H1 (cell line): ENCODE measurements at regions not wholly inside any gene's neighbourhood (a gene's known extent, or its start where the extent isn't known, plus 50 kb on each side); places are given as distances from the start of the nearest gene placed in this dataset.

Source experiments
- CTCF ChIA-PET: fragments of 300-600 bp; sonication (Branson Sonifier 250); formaldehyde crosslinking; loops from one replicate; lab custom pipeline; 2021; ENCODE audit not compliant: partially characterized antibody; lab: Charles Lee
- POLR2A ChIA-PET: fragments of 300-600 bp; sonication (Branson Sonifier 250); formaldehyde crosslinking; loops from one replicate; lab custom pipeline; 2021; ENCODE audit warnings: inconsistent platforms; ENCODE audit not compliant: partially characterized antibody; lab: Charles Lee
- DNase-seq, 2 experiments: peaks; one replicate each; pipeline versions ENCODE4 v3.0.0 to v3.0.0-alpha.2; 2010 to 2022; ENCODE audit warnings: low spot score in 2 of 2, low read depth in 1 of 2, mixed read lengths in 1 of 2
- FAIRE-seq: peaks from 2 replicates; lab custom pipeline; 2011; peaks lifted over from hg19 to GRCh38; lab: Jason Lieb, UNC
- H2AFZ ChIP-seq: 2 replicates; pipeline ENCODE4 v1.8.1; 2012; ENCODE audit warnings: low read length, inconsistent platforms
- H2AK5ac ChIP-seq: 2 replicates; pipeline ENCODE4 v1.6.1; 2013; ENCODE audit warnings: low read depth, low read length
- H2BK120ac ChIP-seq: replicated peaks from 2 replicates; pipeline ENCODE3; 2013; ENCODE audit warnings: low read depth, low read length, inconsistent platforms
- H2BK12ac ChIP-seq: 2 replicates; pipeline ENCODE4 v1.6.1; 2013; ENCODE audit warnings: low read depth, low read length
- H2BK15ac ChIP-seq: 2 replicates; pipeline ENCODE4 v1.6.1; 2013; ENCODE audit warnings: low read length
- H2BK20ac ChIP-seq: 2 replicates; pipeline ENCODE4 v1.6.1; 2013; ENCODE audit warnings: low read length
- H2BK5ac ChIP-seq: 2 replicates; pipeline ENCODE4 v1.6.1; 2013; ENCODE audit warnings: low read depth, low read length
- H3K14ac ChIP-seq: 2 replicates; pipeline ENCODE4 v1.6.1; 2013; ENCODE audit warnings: inconsistent platforms; ENCODE audit not compliant: insufficient read length
- H3K18ac ChIP-seq: 2 replicates; pipeline ENCODE4 v1.6.1; 2013; ENCODE audit warnings: low read length; ENCODE audit errors: extremely low read depth
- H3K23ac ChIP-seq: 2 replicates; pipeline ENCODE4 v1.6.1; 2013; ENCODE audit warnings: inconsistent platforms; ENCODE audit not compliant: insufficient read length
- H3K23me2 ChIP-seq: 2 replicates; pipeline ENCODE4 v1.6.1; 2013; ENCODE audit warnings: low read depth, low read length
- H3K27ac ChIP-seq: 2 replicates; pipeline ENCODE4 v1.6.1; 2011; ENCODE audit warnings: low read depth, low read length, inconsistent platforms
- H3K27me3 ChIP-seq, 4 experiments: replicated peaks in 1 of 4; 1 replicate in 1 of 4; 2 replicates in 3 of 4; pipeline versions ENCODE4 v1.6.1 to v1.8.1; 2011 to 2013; ENCODE audit warnings: low read length in 3 of 4, mild to moderate bottlenecking in 3 of 4, inconsistent platforms in 2 of 4, mixed read lengths in 2 of 4, moderate library complexity in 1 of 4; ENCODE audit not compliant: control insufficient read depth in 3 of 4, insufficient read depth in 3 of 4; ENCODE audit errors: extremely low read depth in 1 of 4
- H3K36me3 ChIP-seq, 4 experiments: 2 replicates each; pipeline versions ENCODE4 v1.6.1 to v1.8.1; 2011 to 2013; ENCODE audit warnings: mild to moderate bottlenecking in 4 of 4, low read length in 3 of 4, moderate library complexity in 2 of 4, control low read depth in 1 of 4, inconsistent platforms in 1 of 4; ENCODE audit not compliant: insufficient read depth in 4 of 4, control insufficient read depth in 2 of 4
- H3K4ac ChIP-seq: replicated peaks from 2 replicates; pipeline ENCODE3; 2013; ENCODE audit warnings: low read length, low read depth, mixed read lengths, inconsistent platforms; ENCODE audit not compliant: insufficient read length
- H3K4me1 ChIP-seq, 4 experiments: replicated peaks in 1 of 4; 1 replicate in 1 of 4; 2 replicates in 3 of 4; pipeline versions ENCODE4 v1.6.1 to v1.8.1; 2011 to 2013; ENCODE audit warnings: low read length in 3 of 4, inconsistent platforms in 2 of 4, mixed read lengths in 1 of 4; ENCODE audit not compliant: insufficient read depth in 4 of 4, control insufficient read depth in 3 of 4
- H3K4me2 ChIP-seq, 2 experiments: 2 replicates each; pipeline versions ENCODE4 v1.6.1 to v1.8.1; 2011 to 2013; ENCODE audit warnings: low read depth in 2 of 2, low read length in 2 of 2, control low read depth in 1 of 2, inconsistent platforms in 1 of 2, mild to moderate bottlenecking in 1 of 2; ENCODE audit not compliant: insufficient read depth in 1 of 2
- H3K4me3 ChIP-seq, 4 experiments: fragments of 200-600, 300-600 bp in 1 of 4; sonication (generic), shearing (Covaris generic), sonication (Bioruptor Twin) in 1 of 4; 2 replicates each; pipeline versions ENCODE4 v1.5.1 to v1.8.1; 2011 to 2016; ENCODE audit warnings: low read length in 4 of 4, low read depth in 3 of 4, control low read depth in 2 of 4, inconsistent platforms in 2 of 4, mild to moderate bottlenecking in 2 of 4, mixed read lengths in 1 of 4, moderate library complexity in 1 of 4; ENCODE audit not compliant: insufficient read depth in 2 of 4; ENCODE audit errors: extremely low read depth in 1 of 4
- H3K56ac ChIP-seq: replicated peaks from 2 replicates; pipeline ENCODE3; 2013; ENCODE audit warnings: low read depth, mild to moderate bottlenecking, mixed read lengths, low read length, inconsistent platforms; ENCODE audit not compliant: insufficient read length
- H3K79me1 ChIP-seq: 2 replicates; pipeline ENCODE4 v1.6.1; 2013; ENCODE audit warnings: low read depth, low read length, control low read depth
- H3K79me2 ChIP-seq, 2 experiments: 2 replicates each; pipeline versions ENCODE4 v1.6.1 to v1.8.1; 2012 to 2013; ENCODE audit warnings: low read length in 2 of 2, mild to moderate bottlenecking in 2 of 2, inconsistent platforms in 1 of 2; ENCODE audit not compliant: insufficient read depth in 2 of 2, control insufficient read depth in 1 of 2
- H3K9ac ChIP-seq, 4 experiments: replicated peaks in 1 of 4; 1 replicate in 1 of 4; 2 replicates in 3 of 4; pipeline versions ENCODE4 v1.6.1 to v1.8.1; 2011 to 2013; ENCODE audit warnings: low read depth in 3 of 4, low read length in 3 of 4, control low read depth in 2 of 4, mild to moderate bottlenecking in 2 of 4, moderate library complexity in 2 of 4, inconsistent platforms in 1 of 4; ENCODE audit errors: extremely low read depth in 1 of 4
- H3K9me3 ChIP-seq, 2 experiments: 2 replicates each; pipeline versions ENCODE4 v1.6.1 to v1.8.1; 2012 to 2013; ENCODE audit warnings: mild to moderate bottlenecking in 2 of 2, moderate library complexity in 2 of 2, control low read depth in 1 of 2, inconsistent platforms in 1 of 2, low read depth in 1 of 2, low read length in 1 of 2, mixed read lengths in 1 of 2; ENCODE audit not compliant: insufficient read depth in 2 of 2
- H4K20me1 ChIP-seq, 2 experiments: replicated peaks in 1 of 2; 2 replicates each; pipeline versions ENCODE3 to v1.8.1; 2011 to 2013; ENCODE audit warnings: inconsistent platforms in 2 of 2, low read length in 2 of 2, mild to moderate bottlenecking in 1 of 2; ENCODE audit not compliant: insufficient read depth in 2 of 2, control insufficient read depth in 1 of 2
- H4K5ac ChIP-seq: 2 replicates; pipeline ENCODE4 v1.6.1; 2013; ENCODE audit warnings: low read length, low read depth, mixed read lengths, inconsistent platforms; ENCODE audit not compliant: insufficient read length
- H4K8ac ChIP-seq: 2 replicates; pipeline ENCODE4 v1.8.0; 2013; ENCODE audit warnings: mild to moderate bottlenecking, moderate library complexity, low read length, inconsistent platforms; ENCODE audit not compliant: insufficient read depth; ENCODE audit errors: extremely low read depth
- H4K91ac ChIP-seq: replicated peaks from 2 replicates; pipeline ENCODE3; 2013; ENCODE audit warnings: low read length, mixed read lengths, inconsistent platforms; ENCODE audit not compliant: insufficient read length
- BACH1 ChIP-seq: IDR thresholded peaks from 2 replicates; pipeline ENCODE4 v1.6.1; 2012; ENCODE audit warnings: low read length, improper control_type of control experiment
- CHD1 ChIP-seq: IDR thresholded peaks from 2 replicates; pipeline ENCODE4 v1.6.1; 2012; ENCODE audit warnings: low read depth, low read length, improper control_type of control experiment
- CREB1 ChIP-seq: IDR thresholded peaks from 2 replicates; pipeline ENCODE4 v1.6.1; 2012; ENCODE audit warnings: inconsistent platforms
- EP300 ChIP-seq, 2 experiments: IDR thresholded peaks; 1 replicate in 1 of 2; 2 replicates in 1 of 2; pipeline ENCODE4 v1.6.1; 2011 to 2012; ENCODE audit warnings: low read depth in 2 of 2, low read length in 2 of 2, mild to moderate bottlenecking in 2 of 2, borderline replicate concordance in 1 of 2, inconsistent platforms in 1 of 2, moderate library complexity in 1 of 2
- FOSL1 ChIP-seq: IDR thresholded peaks from 2 replicates; pipeline ENCODE4 v1.6.1; 2011; ENCODE audit warnings: mild to moderate bottlenecking, low read depth, low read length, moderate library complexity; ENCODE audit not compliant: insufficient read depth
- HDAC2 ChIP-seq, 2 experiments: fragments of 300-600 bp in 1 of 2; sonication (generic) in 1 of 2; IDR thresholded peaks; 2 replicates each; pipeline ENCODE4 v1.6.1; 2011 to 2012; ENCODE audit warnings: low read depth in 2 of 2, low read length in 2 of 2, mild to moderate bottlenecking in 2 of 2, moderate library complexity in 2 of 2, borderline replicate concordance in 1 of 2, inconsistent platforms in 1 of 2
- POLR2AphosphoS5 ChIP-seq: IDR thresholded peaks from 2 replicates; pipeline ENCODE4 v1.6.1; 2011; ENCODE audit warnings: low read depth, low read length
- SIX5 ChIP-seq: IDR thresholded peaks from 2 replicates; pipeline ENCODE4 v1.6.1; 2011; ENCODE audit warnings: mild to moderate bottlenecking, low read depth, low read length
- SP2 ChIP-seq: IDR thresholded peaks from 2 replicates; pipeline ENCODE4 v1.6.1; 2012; ENCODE audit warnings: mild to moderate bottlenecking, low read length, inconsistent platforms
- TAF1 ChIP-seq: IDR thresholded peaks from 2 replicates; pipeline ENCODE4 v1.6.1; 2011; ENCODE audit warnings: mild to moderate bottlenecking, low read depth, low read length
- TAF7 ChIP-seq: optimal IDR thresholded peaks from 2 replicates; pipeline ENCODE3; 2011; ENCODE audit warnings: low read depth, mild to moderate bottlenecking, inconsistent platforms, low read length, moderate library complexity, borderline replicate concordance
- TEAD4 ChIP-seq: IDR thresholded peaks from 2 replicates; pipeline ENCODE4 v1.6.1; 2012; ENCODE audit warnings: low read depth, low read length, inconsistent platforms, mixed read lengths
- YY1 ChIP-seq: IDR thresholded peaks from 2 replicates; pipeline ENCODE4 v1.6.1; 2011; ENCODE audit warnings: low read depth, mild to moderate bottlenecking, low read length
- WGBS, 2 experiments: shearing (Covaris generic) in 1 of 2; methylation state at CpG; one replicate each; pipeline versions ENCODE4 v1.1.6 to v1.1.7; 2013 to 2015; ENCODE audit warnings: low lambda C conversion rate in 2 of 2, mixed read lengths in 2 of 2, inconsistent platforms in 1 of 2, low coverage in 1 of 2, missing lambda C conversion rate in 1 of 2; ENCODE audit not compliant: insufficient replicate concordance in 2 of 2, insufficient coverage in 1 of 2, insufficient read length in 1 of 2; ENCODE audit errors: extremely low coverage in 1 of 2, missing lambda C conversion rate in 1 of 2; 5-methylcytosine and 5-hydroxymethylcytosine counted together

GRCh38 chr4:79235095-79235494, 90.8 kb downstream of the NAA11 start (continued):
- no peak for TF ChIP-seq TAF1

- no peak overlapping the region for H3K14ac ChIP-seq
- no peak overlapping the region for H2AFZ ChIP-seq
- no peak overlapping the region for H4K8ac ChIP-seq
- H3K4ac ChIP-seq: no peak overlapping the region
- no peaks in the 10 kb centered on the region for H3K27me3 ChIP-seq
- no peak overlapping the region for H3K23ac ChIP-seq
- H3K36me3 ChIP-seq: no peaks in the 10 kb centered on the region
- H3K4me2 ChIP-seq: no peak overlapping the region
- no peak overlapping the region for H4K91ac ChIP-seq
- H3K23me2 ChIP-seq: no peaks in the 10 kb centered on the region
- H3K9ac ChIP-seq: no peak overlapping the region
- no peak for DNase-seq
- no peak overlapping the region for H3K18ac ChIP-seq
- H3K27ac ChIP-seq: no peak overlapping the region
- H3K9me3 ChIP-seq: no peaks in the 10 kb centered on the region
- H2BK120ac ChIP-seq: no peak overlapping the region
- no peak overlapping the region for H3K4me3 ChIP-seq
- POLR2A ChIA-PET: no interaction called here
- H2BK12ac ChIP-seq: no peak overlapping the region
- H3K4me1 ChIP-seq: no peaks in the 10 kb centered on the region
- no peaks in the 10 kb centered on the region for H3K79me1 ChIP-seq
- no peaks in the 10 kb centered on the region for H3K79me2 ChIP-seq
- no peak for TF ChIP-seq SIX5
- TF ChIP-seq POLR2AphosphoS5: no peak
- no peak for TF ChIP-seq TEAD4
- TF ChIP-seq TAF7: no peak
- no peak for TF ChIP-seq SP2
- no peak for TF ChIP-seq BACH1
- TF ChIP-seq CHD1: no peak
- TF ChIP-seq YY1: no peak
- no peak for TF ChIP-seq HDAC2 (IDR thresholded peaks at IDR 0.05; ENCODE audit: borderline replicate concordance in 1 of 2, low read depth in 2 of 2, low read length in 2 of 2)
- TF ChIP-seq FOSL1: no peak
- no peak for TF ChIP-seq EP300 (IDR thresholded peaks at IDR 0.05; ENCODE audit: borderline replicate concordance in 1 of 2, low read depth in 2 of 2, low read length in 2 of 2)
- no peak for TF ChIP-seq CREB1
- TF ChIP-seq, all 59 proteins: peak for 0
- H4K20me1 ChIP-seq: no peaks in the 10 kb centered on the region
- CTCF ChIA-PET: no interaction called here
- H4K5ac ChIP-seq: no peak overlapping the region
- H2BK15ac ChIP-seq: no peak overlapping the region
- no peak for FAIRE-seq
- 89% methylated on average over 2 of the region's 2 CpGs; no CpG with 5 or more reads in 1 of the 2 experiments for WGBS, 2 experiments
- H2AK5ac ChIP-seq: no peak overlapping the region
- H2BK20ac ChIP-seq: no peak overlapping the region
- no peak overlapping the region for H2BK5ac ChIP-seq
- H3K56ac ChIP-seq: no peak overlapping the region
These were observed 92.0 kb downstream of the NAA11 start for GRCh38 chr4:79233820-79234219.
